Right kidney (tissue), 1 donor: ENCODE measurements at regions not wholly inside any gene's neighbourhood (a gene's known extent, or its start where the extent isn't known, plus 50 kb on each side); places are given as distances from the start of the nearest gene placed in this dataset.

Source experiments
- DNase-seq: peaks from one replicate; pipeline ENCODE4 v3.0.0-alpha.2; 2016

- no peak for DNase-seq
Observed at GRCh38 chr4:45640281-45640680, 483.6 kb downstream of the GABRG1 start.

DNA sequence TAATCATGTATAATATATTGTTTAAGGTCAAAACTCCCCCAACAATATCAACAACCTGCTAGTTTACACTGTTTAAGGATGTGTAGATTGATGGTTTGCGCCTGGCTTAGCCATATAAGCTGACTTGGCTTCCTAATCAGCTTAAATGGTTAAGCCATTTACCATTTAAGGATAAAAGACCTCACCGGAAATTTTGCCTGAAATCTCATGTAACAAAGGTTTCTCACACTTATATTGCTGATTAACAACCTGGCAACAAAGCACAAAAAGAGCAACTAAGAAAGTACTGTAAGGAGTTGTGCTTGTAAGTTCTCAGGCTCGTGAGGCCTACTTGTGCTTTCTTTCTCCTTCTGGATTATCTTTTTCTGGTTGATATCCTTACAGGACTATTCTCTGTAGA is 485.2 kb downstream of the GABRG1 start:
- DNase-seq = no peak

DNA sequence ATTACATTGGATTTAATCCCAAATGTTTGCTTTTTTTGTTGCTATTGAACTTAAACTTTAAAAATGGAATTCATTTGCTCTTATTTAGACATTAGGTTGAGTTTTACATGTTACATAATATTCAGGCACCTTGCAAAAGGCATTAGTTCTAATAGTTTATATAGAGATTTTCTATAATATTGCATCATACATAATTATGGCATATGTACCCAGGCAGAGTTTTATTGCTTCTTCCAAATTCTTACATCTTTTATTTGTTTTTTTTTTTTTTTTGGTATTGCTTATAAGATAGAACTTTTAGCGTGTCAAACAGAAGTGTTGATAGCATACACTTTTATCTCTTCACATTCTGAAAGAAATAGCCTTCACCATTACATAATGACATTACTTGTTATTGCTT is 487.7 kb downstream of the GABRG1 start:
- no peak for DNase-seq

- no peak for DNase-seq
Observed at GRCh38 chr4:45629717-45630116, 494.1 kb downstream of the GABRG1 start.

DNA sequence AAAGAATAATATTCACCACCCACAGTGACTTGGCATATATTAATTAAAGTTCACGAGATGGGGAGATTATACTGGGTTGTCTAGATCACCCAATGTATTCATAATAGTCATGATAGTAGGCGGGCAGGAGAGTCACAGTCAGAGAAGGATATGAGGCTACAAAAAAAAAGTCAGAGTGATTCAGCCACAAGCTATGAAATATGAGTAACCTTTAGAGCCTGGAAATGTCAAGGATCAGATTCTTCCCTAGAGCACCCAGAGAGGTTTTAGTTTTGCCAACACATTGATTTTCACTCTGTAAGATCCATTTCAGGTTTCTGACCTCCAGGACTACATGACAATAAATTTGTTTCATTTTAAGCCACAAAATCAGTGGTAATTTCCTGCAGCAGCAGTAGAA is 501.9 kb downstream of the GABRG1 start:
- no peak for DNase-seq

DNA sequence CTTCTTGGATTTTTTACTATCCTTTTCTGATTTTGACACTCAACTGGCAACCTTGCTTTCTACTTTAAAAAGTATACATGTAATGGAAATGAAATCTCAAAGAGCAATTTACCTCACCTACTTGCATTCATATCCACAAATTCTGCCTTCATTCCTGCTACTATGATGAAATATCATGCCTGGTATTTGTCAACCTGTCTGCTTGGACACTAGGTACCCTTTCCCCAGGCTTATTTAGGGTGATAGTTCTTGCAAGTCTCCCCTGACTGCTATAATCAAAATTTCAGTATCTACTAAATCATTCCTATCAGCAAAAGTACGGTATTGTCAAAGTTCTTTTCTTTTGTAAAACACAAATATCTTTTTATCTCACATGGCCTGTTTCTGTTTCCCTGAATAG is 503.0 kb downstream of the GABRG1 start:
- no peak for DNase-seq

DNA sequence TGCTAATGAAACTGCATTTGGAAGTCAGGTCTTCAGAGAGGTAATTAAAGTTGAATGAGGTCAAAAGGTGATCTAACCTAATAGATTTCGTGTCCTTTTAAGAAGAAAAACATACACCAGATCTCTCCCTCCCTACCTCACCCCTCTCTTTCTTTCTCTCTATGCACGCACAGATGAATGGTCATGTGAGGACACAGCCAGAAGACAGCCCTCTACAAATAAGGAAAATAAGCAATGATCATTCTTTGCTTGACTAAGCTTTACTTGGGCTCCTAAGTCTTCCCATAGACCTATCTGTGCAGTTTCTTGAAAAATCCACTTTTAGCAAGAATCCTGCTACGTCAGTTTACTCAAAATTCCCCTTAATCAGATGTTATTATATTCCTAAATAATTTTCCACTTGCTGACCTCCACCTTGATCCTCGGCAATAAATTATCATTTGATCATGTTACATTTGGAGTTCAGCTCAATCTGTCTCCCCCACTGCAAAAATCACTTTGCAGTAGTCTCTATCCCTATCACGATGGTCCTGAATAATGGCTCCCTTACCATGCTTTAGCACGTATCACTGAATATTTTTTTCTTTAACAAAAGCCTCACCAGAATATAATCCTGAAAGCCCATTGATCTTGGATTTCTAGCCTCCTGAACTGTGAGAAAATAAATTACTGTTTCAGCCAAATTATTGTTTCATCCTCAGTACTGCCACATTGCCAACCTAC is 527.3 kb downstream of the GABRG1 start:
- no peak for DNase-seq

DNA sequence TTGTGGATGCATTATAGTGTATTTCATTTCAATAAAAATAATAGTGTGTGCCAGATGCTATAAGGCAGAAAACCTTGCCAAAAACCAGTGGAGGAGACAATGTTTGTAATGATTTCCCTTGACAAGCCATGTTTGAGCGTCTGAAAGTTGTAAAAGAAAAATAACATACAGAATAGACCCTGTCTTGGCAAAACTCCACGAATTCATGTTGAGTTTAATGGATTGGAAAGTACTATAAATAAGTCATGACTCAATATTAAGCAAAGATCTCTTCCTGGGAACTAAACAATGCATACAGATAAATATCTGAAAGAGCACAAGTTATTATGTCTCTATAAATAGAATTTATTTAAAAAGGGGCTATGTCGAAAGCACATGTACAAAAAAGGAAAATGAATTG is 543.5 kb downstream of the GABRG1 start:
- DNase-seq = no peak

DNA sequence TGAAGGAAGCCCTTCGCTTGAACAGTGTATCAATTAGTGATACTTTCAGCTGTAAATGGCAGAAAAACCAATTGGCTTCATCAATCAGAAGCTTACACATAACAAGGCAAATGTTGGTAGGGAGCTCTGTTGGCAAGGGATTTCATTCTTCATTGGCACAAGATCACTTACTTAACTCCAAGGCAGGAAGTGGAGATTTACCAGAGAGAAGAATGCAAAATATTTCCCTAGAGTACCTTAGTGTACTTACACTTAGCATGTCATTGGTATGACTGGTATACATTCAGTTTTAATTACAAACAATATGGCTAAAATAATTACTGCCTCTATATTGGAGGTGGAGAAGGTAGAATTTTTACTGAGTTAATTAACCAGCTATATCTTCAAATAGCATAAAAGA is 545.0 kb downstream of the GABRG1 start:
- DNase-seq = no peak

- no peak for DNase-seq
Observed at GRCh38 chr4:45576275-45576674, 547.6 kb downstream of the GABRG1 start.

GRCh38 chr4:45569619-45570018 is 554.2 kb downstream of the GABRG1 start:
- DNase-seq = no peak

GRCh38 chr4:45568694-45569093 is 555.2 kb downstream of the GABRG1 start:
- no peak for DNase-seq

DNA sequence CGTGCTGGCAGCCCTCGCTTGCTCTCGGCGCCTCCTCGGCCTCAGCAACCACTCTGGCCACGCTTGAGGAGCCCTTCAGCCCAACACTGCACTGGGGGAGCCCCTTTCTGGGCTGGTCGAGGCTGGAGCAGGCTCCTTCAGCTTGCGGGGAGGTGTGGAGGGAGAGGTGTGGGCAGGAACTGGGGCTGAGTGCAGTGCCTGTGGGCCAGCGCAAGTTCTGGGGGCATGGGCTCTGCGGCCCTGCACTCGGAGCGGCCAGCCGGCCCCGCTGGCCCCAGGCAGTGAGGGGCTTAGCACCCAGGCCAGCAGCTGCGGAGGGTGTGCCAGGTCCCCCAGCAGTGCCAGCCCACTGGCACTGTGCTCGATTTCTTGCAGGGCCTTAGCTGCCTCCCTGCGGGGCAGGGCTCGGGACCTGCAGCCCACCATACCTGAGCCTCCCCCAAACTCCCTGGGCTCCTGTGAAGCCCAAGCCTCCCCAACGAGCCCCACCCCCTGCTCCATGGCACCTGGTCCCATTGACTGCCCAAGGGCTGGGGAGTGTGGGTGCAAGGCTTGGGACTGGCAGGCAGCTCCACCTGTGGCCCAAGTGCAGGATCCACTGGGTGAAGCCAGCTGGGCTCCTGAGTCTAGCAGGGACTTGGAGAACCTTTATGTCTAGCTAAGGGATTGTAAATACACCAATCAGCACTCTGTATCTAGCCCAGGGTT is 556.8 kb downstream of the GABRG1 start:
- DNase-seq = no peak

DNA sequence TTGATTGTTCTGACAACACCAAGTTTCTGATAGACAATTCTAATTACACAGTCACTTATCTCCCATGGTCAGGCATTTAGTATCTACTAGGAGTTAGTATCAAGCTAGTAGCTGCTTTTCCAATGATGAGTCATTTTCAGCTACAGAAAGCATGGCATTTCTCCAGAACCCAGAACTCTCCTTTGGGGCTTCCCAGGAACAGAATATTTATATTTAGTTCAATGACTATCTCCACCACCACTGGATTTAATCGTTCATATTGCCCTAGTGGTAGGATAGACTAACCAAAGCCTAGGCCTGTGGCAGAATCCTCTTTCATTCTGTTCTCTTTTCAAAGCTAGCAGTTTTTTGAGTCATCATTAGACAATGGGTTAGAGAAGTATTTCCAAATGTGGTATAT is 569.4 kb downstream of the GABRG1 start:
- DNase-seq = no peak

- no peak for DNase-seq
Observed at GRCh38 chr4:45550766-45551366, 573.0 kb downstream of the GABRG1 start.

DNA sequence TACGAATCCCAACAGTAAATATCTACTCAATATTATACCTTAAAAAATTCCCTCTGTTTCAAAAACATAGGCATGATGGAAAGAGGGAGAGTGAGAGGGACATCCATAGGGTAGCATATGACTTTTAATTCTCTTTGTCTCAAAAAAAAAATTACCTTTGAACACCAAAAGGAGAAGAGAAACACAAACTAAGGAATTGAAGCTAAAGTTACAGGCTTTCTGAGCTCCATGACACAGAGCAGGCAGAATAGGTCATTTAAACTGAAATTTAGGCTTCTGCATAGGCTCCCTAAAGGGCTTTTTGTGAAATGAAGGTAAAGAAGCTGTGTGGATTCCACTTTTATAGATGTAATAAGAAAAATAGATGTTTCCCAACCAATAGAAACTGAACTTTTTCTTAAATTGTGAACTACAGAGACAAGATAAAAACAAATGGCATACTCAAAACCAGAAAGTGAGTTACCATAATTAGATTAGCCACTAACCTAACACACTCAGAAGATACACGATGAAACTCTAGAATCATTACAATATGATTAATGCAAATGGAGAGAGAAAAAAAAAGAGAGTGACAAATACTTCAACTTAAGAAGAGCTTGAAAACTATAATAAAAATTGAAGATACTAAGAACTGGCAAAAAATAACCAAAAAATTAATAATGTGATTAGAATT is 584.6 kb downstream of the GABRG1 start:
- no peak for DNase-seq

DNA sequence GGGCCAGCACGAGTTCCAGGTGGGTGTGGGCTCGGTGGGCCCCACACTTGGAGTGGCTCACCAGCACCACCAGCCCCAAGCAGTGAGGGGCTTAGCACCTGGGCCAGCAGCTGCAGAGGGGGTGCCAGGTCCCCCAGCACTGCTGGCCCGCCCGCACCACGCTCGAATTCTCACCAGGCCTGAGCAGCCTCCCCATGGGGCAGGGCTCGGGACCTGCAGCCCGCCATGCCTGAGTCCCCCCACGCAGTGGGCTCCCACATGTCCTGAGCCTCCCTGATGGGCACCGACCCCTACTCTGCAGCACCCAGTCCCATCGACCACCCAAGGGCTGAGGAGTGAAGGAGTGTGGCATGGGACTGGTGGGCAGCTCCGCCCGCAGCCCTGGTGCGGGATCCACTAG is 593.4 kb downstream of the GABRG1 start:
- no peak for DNase-seq

- no peak for DNase-seq
Observed at GRCh38 chr4:45527160-45527559, 596.7 kb downstream of the GABRG1 start.

DNA sequence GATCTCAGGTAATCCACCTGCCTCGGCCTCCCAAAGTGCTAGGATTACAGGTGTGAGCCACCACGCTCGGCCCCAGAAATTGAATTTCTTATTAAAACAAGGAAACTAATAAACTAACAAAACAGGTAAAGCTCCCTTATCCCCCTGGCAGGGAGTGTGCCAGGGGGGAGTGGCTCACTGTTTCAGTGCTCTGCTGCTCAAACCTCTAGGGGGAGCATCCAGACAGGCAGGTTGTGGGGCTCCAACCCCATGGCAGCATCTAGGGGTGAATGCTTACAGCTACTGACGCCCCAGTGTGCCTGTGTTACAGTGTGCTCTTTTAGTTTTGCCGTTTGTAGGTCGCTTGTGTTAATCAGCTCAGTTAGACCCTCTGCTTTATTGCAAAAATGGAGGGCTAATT is 605.0 kb downstream of the GABRG1 start:
- no peak for DNase-seq

DNA sequence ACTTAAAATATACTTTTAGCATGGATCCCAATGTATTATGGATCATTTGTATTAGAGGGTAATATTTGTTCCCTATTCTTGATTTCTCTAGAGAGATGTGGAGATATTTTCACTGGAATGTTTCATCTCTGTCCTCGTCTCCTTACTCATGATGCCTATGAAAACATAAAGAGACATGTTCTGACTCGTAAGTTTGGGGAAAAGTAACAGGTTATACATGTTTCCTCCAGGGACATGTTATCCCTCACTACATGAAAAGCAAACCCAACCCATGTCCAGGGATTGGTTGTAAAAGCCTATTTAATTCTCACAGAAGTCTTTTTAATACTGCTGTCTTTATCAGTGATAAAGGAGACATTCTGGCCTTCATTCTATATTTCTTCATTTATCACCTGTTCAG is 621.4 kb downstream of the GABRG1 start:
- no peak for DNase-seq

DNA sequence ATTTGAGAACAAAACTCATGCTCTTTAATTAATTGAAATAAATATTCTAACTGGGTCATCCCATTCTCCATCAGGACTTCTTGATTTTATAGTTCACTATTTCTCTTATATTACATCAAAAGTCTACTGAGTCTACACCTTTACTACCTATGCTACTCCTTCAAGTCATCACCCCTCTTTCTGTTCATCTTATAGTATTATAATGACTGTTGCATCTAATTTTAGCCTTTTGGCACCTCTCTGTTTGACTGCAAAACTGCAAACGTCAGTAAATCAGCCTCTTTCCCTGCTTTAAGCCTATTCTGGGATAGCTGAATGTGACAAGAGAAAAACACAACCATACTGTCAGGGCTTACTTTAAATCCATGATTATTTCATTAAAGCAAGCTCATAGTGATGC is 639.1 kb downstream of the GABRG1 start:
- no peak for DNase-seq

DNA sequence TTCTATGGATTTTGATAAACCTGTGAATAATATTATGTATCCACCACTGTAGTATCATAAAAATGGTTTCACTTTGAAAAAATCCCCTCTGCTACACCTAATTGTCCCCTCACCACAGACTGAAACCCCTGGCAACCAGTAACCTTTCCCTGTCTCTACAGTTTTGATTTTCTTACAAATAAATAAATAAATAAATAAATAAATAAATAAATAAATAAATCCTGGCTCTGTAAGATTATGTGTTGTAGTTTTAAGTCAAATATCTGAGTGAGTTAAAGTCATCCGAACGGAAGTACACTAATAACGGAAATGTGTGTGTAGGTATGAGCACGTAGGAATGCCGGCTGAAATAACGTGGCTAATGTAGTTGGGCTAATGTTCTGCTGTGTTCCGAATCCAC is 641.5 kb downstream of the GABRG1 start:
- no peak for DNase-seq

- DNase-seq = no peak
Observed at GRCh38 chr4:45477311-45477733, 646.5 kb downstream of the GABRG1 start.
